Adrenal gland (tissue), 5 donors: ENCODE measurements at regions not wholly inside any gene's neighbourhood (a gene's known extent, or its start where the extent isn't known, plus 50 kb on each side); places are given as distances from the start of the nearest gene placed in this dataset.
"Not testable (repeated sequence)": the region's sequence is repeated elsewhere in the genome, so short reads cannot be mapped to it uniquely, and the experiment has no call there.

ENCODE experiments used
- POLR2A ChIP-seq, 2 donors: fragments of 450-650 bp; IDR thresholded peaks; one replicate each; pipeline ENCODE4 v1.6.1; 2017; ENCODE audit warnings: antibody characterized with exemption in 2 of 2, mild to moderate bottlenecking in 2 of 2, moderate library complexity in 1 of 2
- TF ChIP-seq, protein P1 (sequence below), 6 experiments: fragments of 450-650 bp in 4 of 6; fragments of 200-600 bp in 2 of 6; sonication (generic) in 1 of 6; IDR thresholded peaks; 1 replicate in 5 of 6; 2 replicates in 1 of 6; pipeline versions ENCODE4 v1.5.1 to v1.8.0; 2016 to 2021; ENCODE audit warnings: antibody characterized with exemption in 6 of 6, mild to moderate bottlenecking in 2 of 6, moderate library complexity in 1 of 6
- donor health status: DM: no; HTN: no; CAD: no.

DNA sequence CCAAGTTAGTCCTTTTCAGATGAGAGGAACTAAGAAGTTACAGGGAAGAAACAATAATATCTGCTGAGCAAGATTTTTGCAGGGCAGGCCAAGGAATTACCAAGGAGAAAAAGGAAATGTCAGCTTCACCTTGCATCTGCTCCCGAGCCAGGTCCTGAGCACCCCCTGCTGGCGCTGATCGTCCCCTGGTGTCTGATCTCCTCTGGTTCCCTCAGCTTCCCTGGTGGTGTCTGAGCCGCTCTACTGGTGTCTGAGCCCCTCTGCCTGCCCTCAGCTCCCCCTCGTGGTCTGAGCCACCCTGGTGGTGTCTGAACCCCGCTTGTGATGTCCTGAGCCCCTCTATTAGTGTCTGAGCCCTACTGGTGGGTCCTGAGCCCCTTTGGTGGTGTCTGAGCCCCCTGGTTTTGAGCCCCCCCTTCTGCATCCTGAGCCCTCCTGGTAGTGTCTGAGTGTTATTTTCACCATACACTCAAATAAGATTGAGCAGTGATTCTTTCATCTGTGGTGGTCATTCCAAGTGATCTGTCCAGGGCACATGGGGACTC, 196.6 kb upstream of the POTEB2 start:
- TF ChIP-seq, protein P1, sequence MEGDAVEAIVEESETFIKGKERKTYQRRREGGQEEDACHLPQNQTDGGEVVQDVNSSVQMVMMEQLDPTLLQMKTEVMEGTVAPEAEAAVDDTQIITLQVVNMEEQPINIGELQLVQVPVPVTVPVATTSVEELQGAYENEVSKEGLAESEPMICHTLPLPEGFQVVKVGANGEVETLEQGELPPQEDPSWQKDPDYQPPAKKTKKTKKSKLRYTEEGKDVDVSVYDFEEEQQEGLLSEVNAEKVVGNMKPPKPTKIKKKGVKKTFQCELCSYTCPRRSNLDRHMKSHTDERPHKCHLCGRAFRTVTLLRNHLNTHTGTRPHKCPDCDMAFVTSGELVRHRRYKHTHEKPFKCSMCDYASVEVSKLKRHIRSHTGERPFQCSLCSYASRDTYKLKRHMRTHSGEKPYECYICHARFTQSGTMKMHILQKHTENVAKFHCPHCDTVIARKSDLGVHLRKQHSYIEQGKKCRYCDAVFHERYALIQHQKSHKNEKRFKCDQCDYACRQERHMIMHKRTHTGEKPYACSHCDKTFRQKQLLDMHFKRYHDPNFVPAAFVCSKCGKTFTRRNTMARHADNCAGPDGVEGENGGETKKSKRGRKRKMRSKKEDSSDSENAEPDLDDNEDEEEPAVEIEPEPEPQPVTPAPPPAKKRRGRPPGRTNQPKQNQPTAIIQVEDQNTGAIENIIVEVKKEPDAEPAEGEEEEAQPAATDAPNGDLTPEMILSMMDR (IDR thresholded peaks at IDR 0.05), result not testable (repeated sequence)
- TF ChIP-seq POLR2A (IDR thresholded peaks at IDR 0.05), result not testable (repeated sequence)
